Mucosa of descending colon (tissue), 3 donors: ENCODE measurements at regions not wholly inside any gene's neighbourhood (a gene's known extent, or its start where the extent isn't known, plus 50 kb on each side); places are given as distances from the start of the nearest gene placed in this dataset.
A peak's percentile ranks its signal among the peaks of the same experiment; 100 is the strongest.

Source experiments
- ATAC-seq: fragments of 200-7000 bp; cut with Tn5 transposase; one replicate; pipeline ENCODE4 v1.9.1; 2020; ENCODE audit warnings: mild to moderate bottlenecking, moderate library complexity
- DNase-seq, 3 donors: peaks; one replicate each; pipeline ENCODE4 v3.0.0-alpha.2; 2020
- H3K36me3 ChIP-seq: fragments of 200-600 bp; one replicate; pipeline ENCODE4 v1.8.0; 2021; ENCODE audit warnings: low read depth, mild to moderate bottlenecking
- H3K4me1 ChIP-seq: fragments of 200-600 bp; one replicate; pipeline ENCODE4 v1.8.0; 2021; ENCODE audit warnings: low read depth, mild to moderate bottlenecking
- H3K4me3 ChIP-seq: fragments of 200-600 bp; one replicate; pipeline ENCODE4 v1.8.0; 2021; ENCODE audit warnings: mild to moderate bottlenecking
- H3K9me3 ChIP-seq: fragments of 200-600 bp; one replicate; pipeline ENCODE4 v1.8.0; 2021; ENCODE audit warnings: mild to moderate bottlenecking
- CTCF ChIP-seq: fragments of 200-600 bp; IDR thresholded peaks from one replicate; pipeline ENCODE4 v1.8.0; 2022; ENCODE audit warnings: antibody characterized with exemption, mild to moderate bottlenecking
- intact Hi-C, 2 donors: fragments of 100-400 bp; cut with DNase I in 1 of 2; cut with micrococcal nuclease in 1 of 2; formaldehyde crosslinking; loops; one replicate each; pipeline versions ENCODE4 v1.11.0 to v1.11.1; 2022; cut with DNase I, micrococcal nuclease
- donor health status: DM: no; HTN: no; CAD: no; lungs with moderate emphysema.
- donor health status: DM: no; HTN: no; CAD: no.
- donor health status: DM: no; HTN: yes; CAD: no.

DNA sequence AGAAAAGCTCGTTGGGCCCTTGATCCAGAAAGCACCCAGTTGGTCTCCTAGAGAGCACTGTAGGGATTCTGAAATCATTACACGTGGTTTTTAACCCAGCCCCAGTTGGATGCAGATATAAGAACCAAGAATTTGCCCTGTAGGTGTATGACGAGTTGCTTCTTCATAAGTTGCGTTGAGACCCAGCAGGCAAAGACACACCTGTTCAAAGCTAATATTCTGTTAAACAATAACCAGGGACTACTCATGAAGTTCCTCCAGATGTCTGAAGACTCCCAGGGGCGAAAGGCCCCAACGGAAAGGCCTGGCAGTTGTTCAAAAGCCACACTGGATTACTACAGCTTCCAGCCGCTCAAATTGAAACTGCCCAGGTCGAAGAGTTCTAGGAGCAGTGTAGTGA is 88.6 kb upstream of the HNRNPU start:
- DNase-seq (peak; percentile 69 to 81 (median 75)), ATAC-seq (peak; percentile 97)
- TF ChIP-seq CTCF, result no peak
- peaks cover 7% of the 10 kb centered on the region for H3K4me1 ChIP-seq
- no peaks in the 10 kb centered on the region for H3K36me3 ChIP-seq
- intact Hi-C loops, result no loop called here
- H3K9me3 ChIP-seq, result no peaks in the 10 kb centered on the region
- no peak overlapping the region for H3K4me3 ChIP-seq

GRCh38 chr1:244952280-244952933 is 88.1 kb upstream of the HNRNPU start:
- DNase-seq, result no peak
- peak; percentile 5 for ATAC-seq
- TF ChIP-seq CTCF, result no peak
- Histone ChIP-seq H3K4me3 (no peak overlapping the region), H3K9me3 (no peaks in the 10 kb centered on the region), H3K4me1 (peaks cover 7% of the 10 kb centered on the region), H3K36me3 (no peaks in the 10 kb centered on the region)
- intact Hi-C loops, result no loop called here

GRCh38 chr1:244948416-244948815 is 84.1 kb upstream of the HNRNPU start:
- H3K4me1 ChIP-seq, result peaks cover 3% of the 10 kb centered on the region
- H3K36me3 ChIP-seq, result no peaks in the 10 kb centered on the region
- ATAC-seq, result no peak
- intact Hi-C loops, result no loop called here
- DNase-seq, result no peak
- no peak overlapping the region for H3K4me3 ChIP-seq
- TF ChIP-seq CTCF, result no peak
- no peaks in the 10 kb centered on the region for H3K9me3 ChIP-seq

- no peak for TF ChIP-seq CTCF
- Histone ChIP-seq H3K9me3 (no peaks in the 10 kb centered on the region), H3K4me3 (no peak overlapping the region), H3K36me3 (no peaks in the 10 kb centered on the region), H3K4me1 (no peaks in the 10 kb centered on the region)
- no peak for DNase-seq
- ATAC-seq, result no peak
- intact Hi-C loops, result no loop called here
Observed at GRCh38 chr1:244945109-244945671, 80.8 kb upstream of the HNRNPU start.

DNA sequence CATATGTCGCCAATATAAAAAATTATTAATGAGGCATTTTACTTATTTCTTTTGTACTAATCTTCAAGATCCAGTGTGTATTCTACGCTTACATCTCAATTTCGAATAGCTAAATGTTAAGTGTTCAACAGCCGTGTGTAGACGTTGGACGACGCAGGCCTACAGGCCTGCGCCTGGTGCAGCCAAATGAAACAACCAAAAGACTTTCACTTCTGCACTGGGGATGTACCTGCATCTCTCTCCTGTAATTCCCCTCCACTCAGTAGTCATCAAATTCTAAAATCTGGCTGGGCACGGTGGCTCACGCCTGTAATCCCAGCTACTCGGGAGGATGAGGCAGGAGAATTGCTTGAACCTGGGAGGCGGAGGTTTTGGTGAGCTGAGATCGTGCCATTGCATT is 76.8 kb upstream of the HNRNPU start:
- no peak overlapping the region for H3K4me3 ChIP-seq
- H3K4me1 ChIP-seq, result no peaks in the 10 kb centered on the region
- TF ChIP-seq CTCF, result no peak
- DNase-seq (no peak), ATAC-seq (peak; percentile 60)
- no peaks in the 10 kb centered on the region for H3K36me3 ChIP-seq
- no peaks in the 10 kb centered on the region for H3K9me3 ChIP-seq
- intact Hi-C loops, result no loop called here

DNA sequence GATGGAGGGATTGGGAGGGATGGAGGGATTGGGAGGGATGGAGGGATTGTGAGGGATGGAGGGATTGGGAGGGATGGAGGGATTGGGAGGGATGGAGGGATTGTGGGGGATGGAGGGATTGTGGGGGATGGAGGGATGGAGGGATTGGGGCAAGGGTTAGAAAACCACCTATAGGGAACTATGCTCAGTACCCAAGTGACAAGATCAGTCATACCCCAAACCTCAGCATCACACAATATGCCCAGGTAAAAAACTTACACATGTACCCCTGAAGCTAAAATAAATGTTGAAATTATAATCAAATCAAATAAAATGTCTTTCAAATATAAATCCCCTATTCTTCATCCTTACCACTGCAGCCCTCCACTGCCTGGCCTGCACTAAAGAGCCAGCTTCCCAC is 72.8 kb upstream of the HNRNPU start:
- intact Hi-C loops, result no loop called here
- TF ChIP-seq CTCF, result no peak
- Histone ChIP-seq H3K4me1 (no peaks in the 10 kb centered on the region), H3K36me3 (no peaks in the 10 kb centered on the region), H3K9me3 (no peaks in the 10 kb centered on the region), H3K4me3 (no peak overlapping the region)
- DNase-seq (no peak), ATAC-seq (no peak)
